Occipital lobe (tissue), 1 donor: ENCODE measurements at regions not wholly inside any gene's neighbourhood (a gene's known extent, or its start where the extent isn't known, plus 50 kb on each side); places are given as distances from the start of the nearest gene placed in this dataset.

Experiments
- DNase-seq: peaks from one replicate; lab custom pipeline; 2025; lab: John Stamatoyannopoulos, UW

GRCh38 chr1:220982686-220983085, 103.4 kb downstream of the HLX start:
- DNase-seq: no peak

GRCh38 chr1:220983877-220984635, 104.8 kb downstream of the HLX start:
- no peak for DNase-seq

GRCh38 chr1:220990427-220991339, 111.4 kb downstream of the HLX start:
- DNase-seq: no peak

- DNase-seq: no peak
Observed at GRCh38 chr1:220991506-220991905, 112.3 kb downstream of the HLX start.

- no peak for DNase-seq
Observed at GRCh38 chr1:220991959-220992704, 112.9 kb downstream of the HLX start.

GRCh38 chr1:220992705-220993052, 113.4 kb downstream of the HLX start:
- DNase-seq: no peak

GRCh38 chr1:220994671-220995070, 115.4 kb downstream of the HLX start:
- DNase-seq: no peak

GRCh38 chr1:220997791-220998190, 118.5 kb downstream of the HLX start:
- no peak for DNase-seq

- DNase-seq: no peak
Observed at GRCh38 chr1:220999872-221000863, 120.9 kb downstream of the HLX start.

- no peak for DNase-seq
Observed at GRCh38 chr1:221001167-221001566, 121.9 kb downstream of the HLX start.

- DNase-seq: no peak
Observed at GRCh38 chr1:221002601-221003000, 123.4 kb downstream of the HLX start.

- DNase-seq: no peak
Observed at GRCh38 chr1:221011145-221011544, 131.9 kb downstream of the HLX start.

GRCh38 chr1:221012120-221012519, 132.9 kb downstream of the HLX start:
- no peak for DNase-seq

- DNase-seq: no peak
Observed at GRCh38 chr1:221013691-221014660, 134.7 kb downstream of the HLX start.

GRCh38 chr1:221015159-221015790, 136.0 kb downstream of the HLX start:
- DNase-seq: no peak

GRCh38 chr1:221016751-221017150, 137.5 kb downstream of the HLX start:
- DNase-seq: no peak

- DNase-seq: no peak
Observed at GRCh38 chr1:221018414-221018813, 139.2 kb downstream of the HLX start.

- no peak for DNase-seq
Observed at GRCh38 chr1:221022331-221022730, 143.1 kb downstream of the HLX start.

- no peak for DNase-seq
Observed at GRCh38 chr1:221023482-221023881, 144.2 kb downstream of the HLX start.
